ENCODE measurements at regions not wholly inside any gene's neighbourhood (a gene's known extent, or its start where the extent isn't known, plus 50 kb on each side); places are given as distances from the start of the nearest gene placed in this dataset.

DNA sequence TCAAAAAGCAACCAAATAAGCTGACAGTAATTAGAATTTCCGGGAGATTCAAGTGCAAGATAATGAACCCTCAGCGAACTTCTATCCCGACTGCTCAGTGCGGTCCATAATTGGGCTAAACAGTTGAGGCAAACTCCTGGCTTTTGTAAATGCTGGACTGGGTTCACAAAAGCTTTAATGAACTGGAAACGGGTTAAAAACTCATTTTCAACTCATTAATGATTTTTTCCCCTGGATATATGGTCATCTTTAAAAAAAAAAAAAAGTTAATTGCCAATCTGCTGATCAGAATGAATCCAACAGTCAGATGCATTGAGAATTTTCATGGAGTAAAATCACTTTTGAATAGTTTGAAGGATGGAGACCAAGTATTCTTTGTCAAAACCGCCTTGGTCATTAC, 79.5 kb upstream of the WWC1 start:
- H3K9ac ChIP-seq (replicated peaks; ENCODE audit: extremely low read depth, insufficient read depth, low read length), result no peak overlapping the region
- H3K9me3 ChIP-seq (replicated peaks; ENCODE audit: control insufficient read depth, insufficient read depth, low read length), result no peaks in the 10 kb centered on the region
- BruUV-seq (replicated peaks), result no TSS peak
- DNase-seq (ENCODE audit: low read depth, low spot score) (no peak), FAIRE-seq (no peak)
- no peaks in the 10 kb centered on the region for H3K9me1 ChIP-seq (replicated peaks; ENCODE audit: control insufficient read depth, extremely low read depth, insufficient read depth, low read length)
- H3K4me2 ChIP-seq (ENCODE audit: insufficient read depth, low read length), result no peak overlapping the region
- TF ChIP-seq, protein P1, sequence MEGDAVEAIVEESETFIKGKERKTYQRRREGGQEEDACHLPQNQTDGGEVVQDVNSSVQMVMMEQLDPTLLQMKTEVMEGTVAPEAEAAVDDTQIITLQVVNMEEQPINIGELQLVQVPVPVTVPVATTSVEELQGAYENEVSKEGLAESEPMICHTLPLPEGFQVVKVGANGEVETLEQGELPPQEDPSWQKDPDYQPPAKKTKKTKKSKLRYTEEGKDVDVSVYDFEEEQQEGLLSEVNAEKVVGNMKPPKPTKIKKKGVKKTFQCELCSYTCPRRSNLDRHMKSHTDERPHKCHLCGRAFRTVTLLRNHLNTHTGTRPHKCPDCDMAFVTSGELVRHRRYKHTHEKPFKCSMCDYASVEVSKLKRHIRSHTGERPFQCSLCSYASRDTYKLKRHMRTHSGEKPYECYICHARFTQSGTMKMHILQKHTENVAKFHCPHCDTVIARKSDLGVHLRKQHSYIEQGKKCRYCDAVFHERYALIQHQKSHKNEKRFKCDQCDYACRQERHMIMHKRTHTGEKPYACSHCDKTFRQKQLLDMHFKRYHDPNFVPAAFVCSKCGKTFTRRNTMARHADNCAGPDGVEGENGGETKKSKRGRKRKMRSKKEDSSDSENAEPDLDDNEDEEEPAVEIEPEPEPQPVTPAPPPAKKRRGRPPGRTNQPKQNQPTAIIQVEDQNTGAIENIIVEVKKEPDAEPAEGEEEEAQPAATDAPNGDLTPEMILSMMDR (IDR thresholded peaks at IDR 0.05; ENCODE audit: extremely low read depth in 1 of 2, insufficient read depth in 1 of 2, low read depth in 1 of 2, low read length in 2 of 2), result no peak
- TF ChIP-seq, protein P2, sequence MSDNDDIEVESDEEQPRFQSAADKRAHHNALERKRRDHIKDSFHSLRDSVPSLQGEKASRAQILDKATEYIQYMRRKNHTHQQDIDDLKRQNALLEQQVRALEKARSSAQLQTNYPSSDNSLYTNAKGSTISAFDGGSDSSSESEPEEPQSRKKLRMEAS (IDR thresholded peaks at IDR 0.05; ENCODE audit: insufficient read depth, insufficient read length), result no peak
- TF ChIP-seq FOS (IDR thresholded peaks at IDR 0.05; ENCODE audit: borderline replicate concordance, insufficient read depth, low read length) (no peak), JUN (IDR thresholded peaks at IDR 0.05; ENCODE audit: borderline replicate concordance, insufficient read depth, insufficient read length, low read depth) (no peak), MYC (IDR thresholded peaks at IDR 0.05; ENCODE audit: low read depth, low read length) (no peak), POLR2AphosphoS5 (IDR thresholded peaks at IDR 0.05; ENCODE audit: insufficient read depth, low read depth, low read length) (no peak), GATA2 (IDR thresholded peaks at IDR 0.05; ENCODE audit: insufficient read depth, insufficient read length, low read depth, low read length) (no peak), POLR2A (IDR thresholded peaks at IDR 0.05; ENCODE audit: low read depth, low read length) (no peak), EZH2 (IDR thresholded peaks at IDR 0.05; ENCODE audit: borderline replicate concordance, low read depth, low read length, severe bottlenecking) (no peak)
- H3K36me3 ChIP-seq (ENCODE audit: control insufficient read depth in 2 of 2, extremely low read depth in 1 of 2, insufficient read depth in 2 of 2, low read length in 2 of 2), result no peaks in the 10 kb centered on the region
- dilution Hi-C loops (cut with MboI; ENCODE audit: extremely low pct_ligation_motif_present, low sequenced_read_pairs) (no loop called here), intact Hi-C loops (cut with micrococcal nuclease) (no loop called here)
- peaks cover 5% of the 10 kb centered on the region for H3K4me1 ChIP-seq (ENCODE audit: control insufficient read depth, extremely low read depth, insufficient read depth, low read length)
- POLR2A ChIA-PET, result no interaction called here
- H2AFZ ChIP-seq (ENCODE audit: low read depth, low read length), result no peak overlapping the region
- H3K27ac ChIP-seq (ENCODE audit: insufficient read depth, low read depth, low read length), result no peak overlapping the region
- H3K4me3 ChIP-seq (replicated peaks in 1 of 3; ENCODE audit: insufficient read depth in 1 of 3, low read depth in 1 of 3, low read length in 3 of 3), result no peak overlapping the region
- CTCF ChIA-PET, result no interaction called here
- no peaks in the 10 kb centered on the region for H3K27me3 ChIP-seq (ENCODE audit: control insufficient read depth in 2 of 2, insufficient read depth in 2 of 2, low read length in 2 of 2)
- no peaks in the 10 kb centered on the region for H3K79me2 ChIP-seq (ENCODE audit: control insufficient read depth, insufficient read depth, low read length)
- H4K20me1 ChIP-seq (replicated peaks; ENCODE audit: control insufficient read depth, extremely low read depth, insufficient read depth, low read length), result no peaks in the 10 kb centered on the region

Measured in endothelial cell of umbilical vein (primary cell).